ENCODE measurements at regions not wholly inside any gene's neighbourhood (a gene's known extent, or its start where the extent isn't known, plus 50 kb on each side); places are given as distances from the start of the nearest gene placed in this dataset.

DNA sequence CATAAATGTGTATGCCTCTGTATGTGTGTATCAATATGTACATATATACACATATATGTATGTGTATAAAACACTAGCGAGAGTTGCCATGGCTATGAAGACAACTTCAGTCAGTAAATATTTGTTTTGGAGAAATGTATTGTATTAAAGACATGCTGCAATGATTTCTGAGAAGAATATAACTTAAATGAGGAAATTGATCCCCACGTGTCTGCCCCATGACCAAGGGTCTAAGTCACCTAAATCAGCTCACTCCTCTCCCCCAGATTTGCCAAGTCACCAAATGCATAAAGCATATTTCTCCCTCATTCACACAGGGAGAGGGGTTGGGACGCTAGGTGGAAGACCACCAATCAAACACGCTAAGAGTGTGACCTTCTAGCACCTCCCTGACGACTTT, 58.3 kb upstream of the LYST start:
- DNase-seq: no peak

- no peak for DNase-seq
Measured at GRCh38 chr1:235923466-235924021, 56.8 kb upstream of the LYST start.

DNA sequence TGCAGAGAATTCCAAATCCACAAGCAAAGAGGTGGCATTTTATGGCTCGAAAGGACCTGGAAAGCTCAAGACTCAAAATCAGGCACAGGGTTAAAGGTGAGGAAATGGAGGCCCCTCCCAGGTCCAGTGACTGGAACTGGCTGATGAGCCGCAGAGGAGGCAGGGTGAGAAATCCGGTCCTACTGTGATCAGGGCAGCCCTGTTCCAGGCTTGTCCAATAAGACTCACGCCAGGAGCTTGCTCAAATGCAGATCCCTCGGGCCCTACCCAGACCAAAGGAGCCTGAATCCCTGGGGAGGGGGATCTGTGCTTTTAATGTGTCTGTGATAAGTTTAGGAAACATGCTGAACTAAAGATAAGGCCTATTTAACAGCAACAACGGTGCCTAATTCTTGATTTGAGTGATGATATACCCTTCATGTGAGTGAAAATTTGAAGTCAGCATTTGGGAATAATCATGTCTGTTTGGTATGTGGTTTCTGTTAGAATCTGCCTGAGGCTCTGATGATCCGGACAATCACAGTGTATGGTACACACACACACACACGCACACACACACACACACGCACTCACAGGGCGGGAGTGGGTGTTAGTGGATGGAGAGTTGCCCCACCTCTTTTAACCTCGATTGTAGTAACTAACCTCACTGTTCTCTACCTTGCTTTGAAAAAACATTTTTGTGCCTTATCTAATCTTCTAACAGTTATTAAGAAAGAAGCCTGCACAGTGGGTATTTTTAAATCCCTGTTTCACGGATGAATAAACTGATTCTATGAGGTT, 54.1 kb upstream of the LYST start:
- DNase-seq: no peak

DNA sequence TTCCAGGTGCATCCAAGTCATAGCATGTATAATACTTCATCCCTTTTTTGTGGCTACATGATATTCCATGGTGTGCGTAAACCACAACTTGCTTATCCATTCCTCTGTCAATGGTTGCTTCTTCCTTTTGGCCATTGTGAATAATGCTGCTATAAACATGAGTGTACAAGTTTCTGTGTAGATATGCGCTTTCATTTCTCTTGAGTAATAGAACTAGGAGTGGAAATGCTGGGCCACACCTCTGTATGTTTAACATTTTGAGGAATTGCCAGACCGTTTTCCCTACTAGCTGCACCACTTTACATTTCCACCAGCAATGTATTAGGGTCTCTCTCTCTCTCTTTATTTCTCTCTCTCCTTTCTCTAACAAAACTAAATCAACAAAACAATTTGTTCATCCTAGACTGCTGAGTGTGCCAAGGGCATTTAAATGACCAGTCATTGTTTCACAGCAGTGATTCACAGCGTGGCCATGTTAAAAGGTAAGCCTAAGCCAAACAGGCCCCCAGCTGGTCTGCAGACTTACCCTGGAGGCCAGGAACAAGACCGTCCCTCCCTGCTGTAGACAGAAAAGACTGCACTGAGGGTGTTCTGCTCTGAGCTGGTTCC, 53.2 kb upstream of the LYST start:
- DNase-seq: no peak

GRCh38 chr1:235919127-235919832, 52.6 kb upstream of the LYST start:
- no peak for DNase-seq

DNA sequence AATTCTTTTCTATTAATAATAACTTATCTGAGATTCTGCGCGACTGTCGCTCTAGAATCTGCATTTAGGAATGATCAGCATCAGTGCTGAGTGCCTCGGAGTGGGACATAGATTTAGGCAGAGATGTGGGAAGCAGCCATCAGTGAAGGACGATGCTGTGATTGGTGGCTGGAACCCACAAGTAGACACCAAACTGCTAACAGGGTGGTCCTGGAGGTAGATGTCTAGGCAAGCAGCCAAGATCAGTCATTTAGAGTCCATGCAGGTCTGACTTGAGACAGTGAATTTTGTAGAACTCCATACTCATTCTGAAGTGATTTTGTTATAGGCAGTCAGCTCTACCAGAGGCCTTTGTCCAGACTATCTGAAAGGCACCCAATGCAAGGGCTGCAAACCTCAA, 51.8 kb upstream of the LYST start:
- no peak for DNase-seq

- no peak for DNase-seq
Measured at GRCh38 chr1:235918032-235918431, 51.3 kb upstream of the LYST start.

- DNase-seq: peak; percentile 5
Measured at GRCh38 chr1:235917267-235917811, 50.6 kb upstream of the LYST start.

All from T-helper 9 cell (primary cell).